Natural killer cell (primary cell): ENCODE measurements at regions not wholly inside any gene's neighbourhood (a gene's known extent, or its start where the extent isn't known, plus 50 kb on each side); places are given as distances from the start of the nearest gene placed in this dataset.

Experiments used
- ATAC-seq, 3 donors: fragments of 150-1000 bp in 2 of 3; fragments of 200-7000 bp in 1 of 3; cut with Tn5 transposase; 1 replicate in 1 of 3; 2 replicates in 2 of 3; pipeline ENCODE4 v1.10.0; 2021; ENCODE audit warnings: mild to moderate bottlenecking in 2 of 3, moderate library complexity in 2 of 3
- DNase-seq, 2 donors: peaks; one replicate each; pipeline versions ENCODE4 v3.0.0 to v3.0.0-alpha.2; 2013 to 2021; ENCODE audit warnings: mixed read lengths in 1 of 2
- H3K27ac ChIP-seq: one replicate; pipeline ENCODE4 v1.5.1; 2013; ENCODE audit warnings: mild to moderate bottlenecking, low read length
- H3K27me3 ChIP-seq: one replicate; pipeline ENCODE4 v1.6.1; 2013; ENCODE audit warnings: low read length; ENCODE audit not compliant: control insufficient read depth, insufficient read depth
- H3K36me3 ChIP-seq: one replicate; pipeline ENCODE4 v1.6.1; 2013; ENCODE audit warnings: low read length; ENCODE audit not compliant: control insufficient read depth, insufficient read depth
- H3K4me1 ChIP-seq: one replicate; pipeline ENCODE4 v1.6.1; 2013; ENCODE audit warnings: low read length; ENCODE audit not compliant: control insufficient read depth, insufficient read depth
- H3K4me3 ChIP-seq: one replicate; pipeline ENCODE4 v1.5.1; 2013; ENCODE audit warnings: low read length
- H3K9me3 ChIP-seq: one replicate; pipeline ENCODE4 v1.6.1; 2013; ENCODE audit warnings: low read length; ENCODE audit not compliant: control insufficient read depth, insufficient read depth
- H3K27ac Mint-ChIP-seq, 2 donors: one replicate each; pipeline ENCODE4 v1.8.0; 2022; ENCODE audit warnings: mild to moderate bottlenecking in 2 of 2, mixed read lengths in 2 of 2, moderate library complexity in 1 of 2
- H3K27me3 Mint-ChIP-seq, 2 donors: one replicate each; pipeline ENCODE4 v1.8.0; 2022; ENCODE audit warnings: low read depth in 2 of 2, mixed read lengths in 2 of 2
- H3K36me3 Mint-ChIP-seq: one replicate; pipeline ENCODE4 v1.8.0; 2022; ENCODE audit warnings: mixed read lengths
- H3K4me1 Mint-ChIP-seq, 2 donors: one replicate each; pipeline ENCODE4 v1.8.0; 2022; ENCODE audit warnings: mixed read lengths in 2 of 2
- H3K4me3 Mint-ChIP-seq: one replicate; pipeline ENCODE4 v1.8.0; 2022; ENCODE audit warnings: mild to moderate bottlenecking, moderate library complexity, mixed read lengths
- H3K9me3 Mint-ChIP-seq, 2 donors: one replicate each; pipeline ENCODE4 v1.8.0; 2022; ENCODE audit warnings: mixed read lengths in 2 of 2
- CTCF ChIP-seq: fragments of 200-600 bp; IDR thresholded peaks from one replicate; pipeline ENCODE4 v1.8.0; 2022; ENCODE audit warnings: antibody characterized with exemption
- WGBS: methylation state at CpG from one replicate; pipeline ENCODE4 v1.1.7; 2013; ENCODE audit warnings: missing lambda C conversion rate; ENCODE audit not compliant: insufficient coverage; 5-methylcytosine and 5-hydroxymethylcytosine counted together
- intact Hi-C: fragments of 100-400 bp; cut with micrococcal nuclease; formaldehyde crosslinking; loops from one replicate; pipeline ENCODE4 v1.14.2; 2022

GRCh38 chr11:28649922-28650321 lies 541.7 kb downstream of the METTL15 start:
- Mint-ChIP-seq H3K9me3 (peaks cover 12 to 13% of the 10 kb centered on the region in 2 donors), H3K4me1 (no peaks in the 10 kb centered on the region), H3K27me3 (no peaks in the 10 kb centered on the region), H3K27ac (no peak overlapping the region), H3K4me3 (no peak overlapping the region), H3K36me3 (no peaks in the 10 kb centered on the region)
- intact Hi-C loops, result no loop called here
- no peaks in the 10 kb centered on the region for H3K4me1 ChIP-seq
- no peaks in the 10 kb centered on the region for H3K36me3 ChIP-seq
- no peak for DNase-seq
- TF ChIP-seq CTCF, result no peak
- no peak for ATAC-seq
- WGBS, result 87% methylated on average over 5 of the region's 5 CpGs
- H3K4me3 ChIP-seq, result no peak overlapping the region
- H3K27me3 ChIP-seq, result no peaks in the 10 kb centered on the region
- peaks cover 2% of the 10 kb centered on the region for H3K9me3 ChIP-seq
- H3K27ac ChIP-seq, result no peak overlapping the region

GRCh38 chr11:28636566-28636965 lies 528.4 kb downstream of the METTL15 start:
- H3K36me3 ChIP-seq, result no peaks in the 10 kb centered on the region
- no peaks in the 10 kb centered on the region for H3K4me1 Mint-ChIP-seq
- H3K27me3 ChIP-seq, result no peaks in the 10 kb centered on the region
- H3K36me3 Mint-ChIP-seq, result no peaks in the 10 kb centered on the region
- no peak for ATAC-seq
- no peaks in the 10 kb centered on the region for H3K27me3 Mint-ChIP-seq
- no peak for DNase-seq
- intact Hi-C loops, result no loop called here
- no peak overlapping the region for H3K4me3 ChIP-seq
- no peak overlapping the region for H3K27ac ChIP-seq
- H3K9me3 Mint-ChIP-seq, result peaks cover 4 to 8% of the 10 kb centered on the region in 2 donors
- no peak overlapping the region for H3K4me3 Mint-ChIP-seq
- H3K4me1 ChIP-seq, result no peaks in the 10 kb centered on the region
- no peak overlapping the region for H3K27ac Mint-ChIP-seq
- H3K9me3 ChIP-seq, result no peaks in the 10 kb centered on the region
- 91% methylated on average over 2 of the region's 2 CpGs for WGBS
- no peak for TF ChIP-seq CTCF

- Histone ChIP-seq H3K4me1 (no peaks in the 10 kb centered on the region), H3K27me3 (no peaks in the 10 kb centered on the region), H3K4me3 (no peak overlapping the region), H3K27ac (no peak overlapping the region), H3K36me3 (no peaks in the 10 kb centered on the region), H3K9me3 (no peaks in the 10 kb centered on the region)
- no peak overlapping the region for H3K4me3 Mint-ChIP-seq
- peaks cover 4 to 8% of the 10 kb centered on the region in 2 donors for H3K9me3 Mint-ChIP-seq
- H3K27ac Mint-ChIP-seq, result no peak overlapping the region
- no peak for DNase-seq
- H3K4me1 Mint-ChIP-seq, result no peaks in the 10 kb centered on the region
- WGBS, result 54% methylated on average over 3 of the region's 4 CpGs
- H3K36me3 Mint-ChIP-seq, result no peaks in the 10 kb centered on the region
- no peaks in the 10 kb centered on the region for H3K27me3 Mint-ChIP-seq
- intact Hi-C loops, result no loop called here
- no peak for TF ChIP-seq CTCF
- no peak for ATAC-seq
Measured at GRCh38 chr11:28636033-28636432, 527.8 kb downstream of the METTL15 start.

- Histone ChIP-seq H3K27ac (no peak overlapping the region), H3K9me3 (no peaks in the 10 kb centered on the region), H3K27me3 (no peaks in the 10 kb centered on the region), H3K4me3 (no peak overlapping the region), H3K36me3 (no peaks in the 10 kb centered on the region), H3K4me1 (no peaks in the 10 kb centered on the region)
- no peaks in the 10 kb centered on the region for H3K4me1 Mint-ChIP-seq
- peaks cover 6 to 8% of the 10 kb centered on the region in 2 donors for H3K9me3 Mint-ChIP-seq
- DNase-seq, result no peak
- no peak overlapping the region for H3K4me3 Mint-ChIP-seq
- no peak overlapping the region for H3K27ac Mint-ChIP-seq
- no peak for TF ChIP-seq CTCF
- WGBS, result no CpG with 5 or more reads among the region's 2 CpGs
- intact Hi-C loops, result no loop called here
- no peaks in the 10 kb centered on the region for H3K36me3 Mint-ChIP-seq
- H3K27me3 Mint-ChIP-seq, result no peaks in the 10 kb centered on the region
- ATAC-seq, result no peak
Measured at GRCh38 chr11:28632338-28632737, 524.1 kb downstream of the METTL15 start.
